DMS 273 (cell line): ENCODE measurements at regions not wholly inside any gene's neighbourhood (a gene's known extent, or its start where the extent isn't known, plus 50 kb on each side); places are given as distances from the start of the nearest gene placed in this dataset.

ENCODE experiments used
- DNase-seq: peaks from one replicate; lab custom pipeline; 2025; ENCODE audit not compliant: unreplicated experiment; lab: John Stamatoyannopoulos, UW

DNA sequence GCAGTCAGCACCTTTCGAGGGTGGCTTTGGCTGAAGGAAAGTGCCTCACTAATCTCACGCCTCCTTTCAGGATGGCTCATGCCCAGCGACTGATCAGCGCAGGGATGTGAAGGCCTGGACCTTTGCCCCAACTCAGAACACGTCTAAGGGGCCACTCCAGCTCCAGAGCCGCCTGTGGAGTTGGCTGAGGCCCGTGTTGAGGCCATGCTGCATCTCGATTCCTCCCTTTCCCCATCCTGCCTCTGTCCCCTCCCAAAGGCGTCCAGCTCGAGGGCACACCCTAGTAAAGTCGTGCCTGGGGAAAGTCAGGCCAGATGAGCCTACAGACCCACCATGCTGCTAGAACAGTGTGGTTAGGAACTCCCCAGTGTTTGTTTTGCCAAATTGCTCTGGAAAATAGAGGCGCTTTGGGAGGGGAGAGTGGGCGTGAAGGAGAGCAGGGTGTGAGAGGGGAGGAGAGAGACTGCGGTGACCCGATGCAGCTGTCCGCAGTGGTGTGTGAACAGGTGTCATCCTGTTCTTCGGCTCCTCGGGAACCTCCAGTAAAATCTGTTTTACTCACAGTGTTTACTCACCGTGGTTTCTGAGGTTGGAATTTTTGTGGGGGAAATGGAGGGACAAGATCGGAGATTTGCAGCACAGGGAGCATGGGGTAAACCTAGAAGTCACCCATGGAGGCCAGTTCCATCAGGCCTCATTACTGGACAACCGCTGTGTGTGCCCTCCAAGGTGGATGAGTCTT, 85.0 kb upstream of the PMEPA1 start:
- no peak for DNase-seq

DNA sequence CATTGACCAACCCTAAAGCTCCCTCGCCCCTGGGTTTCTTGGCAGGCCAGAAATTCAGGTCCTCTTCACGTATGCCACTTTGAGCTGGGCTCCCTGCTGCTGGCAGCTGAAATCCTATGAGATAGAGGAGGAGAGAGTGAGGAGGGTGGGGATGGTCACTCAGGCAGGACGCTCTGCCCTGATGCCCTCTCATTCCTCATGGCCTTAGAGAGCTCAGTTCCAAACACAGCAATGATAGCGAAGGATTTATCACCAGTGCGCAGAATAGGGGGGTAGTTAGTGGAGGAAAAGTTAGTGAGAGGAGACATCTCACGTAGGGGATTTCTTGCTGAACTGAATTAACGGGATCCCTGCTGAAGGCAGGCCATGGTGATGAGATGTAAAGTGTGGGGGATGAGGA, 84.2 kb upstream of the PMEPA1 start:
- no peak for DNase-seq

DNA sequence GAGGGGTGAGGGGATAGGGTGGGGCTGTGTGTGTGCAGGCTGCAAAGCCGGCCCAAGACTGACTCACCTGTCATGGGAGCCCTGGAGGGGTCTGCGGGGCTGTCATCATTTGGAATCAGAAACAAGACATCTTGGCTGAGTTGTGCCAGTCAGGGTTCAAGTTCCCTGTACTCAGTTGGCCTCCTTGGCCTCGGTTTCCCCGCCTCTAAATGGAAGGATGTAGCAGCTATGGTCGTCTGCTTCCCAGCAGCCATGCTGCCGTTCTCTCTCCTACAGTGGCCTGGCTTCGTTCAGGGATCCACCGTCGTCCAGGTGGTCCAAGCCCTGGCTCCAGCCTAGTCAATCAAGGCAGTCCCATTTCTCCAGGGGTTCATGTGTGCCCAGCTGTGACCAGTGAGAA, 83.6 kb upstream of the PMEPA1 start:
- no peak for DNase-seq

GRCh38 chr20:57792386-57793080, 82.7 kb upstream of the PMEPA1 start:
- no peak for DNase-seq

DNA sequence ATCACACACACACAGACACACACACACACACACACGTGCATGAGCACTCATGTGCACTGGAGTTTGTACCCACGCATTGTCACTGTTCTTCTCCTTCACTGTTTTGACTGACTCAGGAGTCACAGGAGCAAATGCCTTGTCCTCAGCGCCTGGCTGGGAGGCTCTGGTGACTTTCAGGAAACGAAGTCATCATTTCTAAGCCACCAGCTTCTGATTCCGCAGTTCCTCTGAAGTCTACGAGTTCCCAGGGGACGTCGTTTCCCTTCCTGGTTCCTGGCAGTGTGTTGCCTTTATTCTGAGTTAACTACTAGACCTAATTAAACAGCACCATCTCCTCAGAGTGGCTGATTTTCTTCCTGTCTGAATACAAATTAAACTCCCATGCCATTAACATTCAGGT, 82.2 kb upstream of the PMEPA1 start:
- no peak for DNase-seq

DNA sequence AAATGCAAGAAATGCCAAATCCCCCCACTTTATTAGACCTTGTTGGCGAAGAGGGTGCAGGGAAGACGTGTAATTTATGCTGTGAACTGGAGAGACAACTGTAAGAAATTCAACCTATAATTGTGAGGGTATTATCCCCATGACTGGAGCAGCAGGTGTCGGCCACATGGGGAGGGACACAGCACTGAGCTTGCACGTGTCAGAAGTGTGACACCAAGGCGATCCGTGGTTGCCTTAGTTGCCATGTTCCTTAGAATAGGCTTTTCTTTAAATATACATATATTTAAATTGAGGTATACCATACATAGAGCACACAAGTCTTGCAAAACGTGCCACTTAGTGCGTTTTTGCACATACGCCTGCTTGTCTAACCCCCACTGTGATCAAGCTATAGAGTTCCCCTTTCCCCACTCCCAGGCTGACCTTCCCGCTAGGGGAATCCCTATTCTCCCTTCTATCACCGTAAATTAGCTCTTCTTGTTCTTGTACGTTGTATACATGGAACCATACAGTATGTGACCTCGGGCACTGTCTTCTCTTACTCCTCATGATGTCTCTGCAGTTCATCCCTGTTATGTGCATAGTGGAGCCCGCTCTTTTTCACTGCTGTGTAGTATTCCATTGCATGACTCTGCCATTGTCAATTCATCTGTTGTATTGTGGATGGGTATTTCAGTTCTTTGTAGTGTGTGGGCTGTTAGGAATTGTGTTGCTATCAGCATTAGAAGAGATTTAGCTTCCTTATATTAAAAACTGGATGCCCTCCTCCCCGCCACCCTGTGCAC, 81.6 kb upstream of the PMEPA1 start:
- no peak for DNase-seq

DNA sequence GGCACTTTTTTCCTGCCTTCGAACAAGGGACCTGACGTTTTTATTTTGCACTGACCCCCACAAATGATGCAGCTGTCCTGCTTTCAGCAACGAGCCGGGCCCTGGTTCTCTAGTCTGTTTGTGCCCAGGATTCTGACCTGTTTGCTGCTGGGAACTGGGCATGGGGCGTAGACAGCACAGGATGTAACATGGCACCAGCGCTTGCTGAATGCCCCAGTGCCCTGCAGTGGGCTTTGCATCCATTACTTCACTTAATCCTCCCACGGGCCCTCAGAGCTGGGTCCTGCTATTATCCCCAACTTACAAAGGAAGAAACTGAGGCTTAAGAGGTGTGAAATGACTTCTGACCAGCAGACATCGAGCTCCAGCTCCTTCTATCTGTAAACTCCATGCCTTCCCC, 80.4 kb upstream of the PMEPA1 start:
- DNase-seq = no peak

- no peak for DNase-seq
Observed at GRCh38 chr20:57788936-57789613, 79.3 kb upstream of the PMEPA1 start.

DNA sequence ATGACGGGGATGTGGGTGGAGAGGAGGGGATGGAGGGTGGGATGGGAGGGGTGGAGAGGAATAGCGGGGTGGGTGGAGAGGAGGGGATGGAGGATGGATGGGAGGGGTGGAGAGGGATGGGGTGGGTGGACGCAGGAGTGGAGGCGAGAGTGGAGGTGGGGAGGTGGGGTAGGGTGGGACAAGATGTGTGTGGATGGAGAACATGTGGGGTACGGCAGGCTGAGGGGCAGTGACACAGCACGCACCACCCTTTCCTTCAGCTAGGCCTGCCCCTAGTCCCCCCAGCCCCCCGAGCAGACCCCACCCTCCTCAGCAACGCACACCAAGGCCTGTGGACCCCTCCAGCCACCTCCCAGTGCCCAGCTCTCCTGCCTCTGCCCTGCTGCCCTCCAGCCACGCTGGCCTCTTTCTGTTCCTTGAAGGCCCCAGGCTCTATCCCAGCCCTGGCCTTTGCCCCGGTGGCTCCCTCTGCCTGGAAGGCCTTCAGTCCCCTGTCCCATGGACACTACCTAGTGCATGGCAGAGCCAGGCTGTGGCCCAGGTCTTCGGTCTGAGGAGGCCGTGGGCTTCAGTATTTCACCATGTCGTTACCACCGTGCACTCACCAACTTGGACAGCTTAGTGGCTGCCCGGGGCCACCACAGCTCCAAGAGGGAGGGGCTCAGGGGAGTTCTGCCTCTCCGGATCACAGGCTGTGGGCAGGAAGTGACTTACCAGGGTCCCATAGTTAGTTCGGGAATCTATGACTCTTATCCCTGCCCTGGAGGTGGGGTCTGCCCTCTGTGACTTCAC, 78.4 kb upstream of the PMEPA1 start:
- no peak for DNase-seq

DNA sequence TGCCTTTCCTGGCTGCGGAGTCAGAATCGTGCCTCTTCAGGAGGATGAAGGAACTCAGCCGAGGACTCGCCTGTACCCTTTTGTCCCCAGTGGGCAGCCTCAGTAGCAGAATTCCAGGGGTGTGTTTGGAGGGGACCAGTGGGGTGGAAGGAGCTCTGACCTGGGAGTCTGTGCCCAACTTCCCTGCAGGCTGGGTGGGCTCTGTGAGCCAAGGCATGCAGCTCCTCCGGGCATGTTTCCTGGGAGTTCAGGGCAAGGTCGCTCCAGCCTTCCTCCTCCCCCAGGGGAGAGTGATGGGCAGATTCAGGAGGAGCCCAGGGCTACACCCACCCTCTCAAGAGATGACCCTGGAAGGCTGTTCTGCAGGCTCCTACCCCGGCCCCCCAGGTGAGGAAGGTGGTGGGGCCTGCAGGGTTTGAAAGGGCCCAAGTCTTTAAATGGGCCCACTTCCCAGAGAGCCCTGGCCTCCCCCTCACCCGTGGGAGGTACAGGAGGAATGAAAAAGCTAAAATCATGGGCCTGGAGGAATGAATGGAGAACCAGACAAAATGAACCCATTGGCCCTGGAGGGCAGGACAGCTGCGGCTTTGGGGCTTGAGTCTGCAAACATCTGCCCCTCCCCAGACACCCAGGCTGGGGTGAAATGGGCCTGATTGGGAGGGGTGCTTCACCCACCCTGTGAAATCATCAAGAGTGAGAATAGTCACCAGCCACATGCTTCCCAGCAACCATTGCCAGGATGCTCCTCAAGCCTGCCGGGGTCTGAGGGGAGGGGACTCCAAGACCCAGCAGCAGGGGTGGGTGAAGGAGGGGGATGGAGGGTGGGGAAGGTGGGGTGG, 77.6 kb upstream of the PMEPA1 start:
- no peak for DNase-seq

DNA sequence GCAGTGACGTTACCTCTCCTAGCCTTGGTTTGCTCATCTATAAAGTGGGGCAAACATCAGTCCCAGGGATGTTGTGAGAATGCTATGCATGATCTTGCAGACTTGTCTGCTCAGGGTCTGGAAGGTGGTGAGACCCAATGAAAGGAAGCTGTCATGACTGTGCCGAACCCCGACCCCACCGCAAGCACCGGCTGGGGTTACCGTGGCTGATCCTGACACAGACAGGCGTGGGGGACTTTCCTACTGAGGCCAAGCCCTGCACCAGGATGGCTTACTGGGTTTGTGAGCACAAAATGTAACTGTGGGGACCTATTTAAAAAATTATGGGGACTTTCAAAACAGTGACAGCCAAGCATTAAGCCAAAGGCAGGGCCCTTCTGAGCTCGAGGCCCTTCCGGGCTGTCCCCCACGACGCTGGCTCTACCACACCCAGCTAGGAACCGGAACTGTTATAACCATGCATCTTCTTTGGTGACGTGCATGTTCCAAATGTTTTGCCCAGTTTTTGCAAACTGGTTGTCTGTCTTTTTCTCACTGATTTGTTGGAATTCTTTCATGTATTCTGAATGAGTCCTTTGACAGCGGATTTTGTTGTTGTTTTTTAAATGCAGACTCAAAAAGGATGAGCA, 76.6 kb upstream of the PMEPA1 start:
- DNase-seq = no peak

- DNase-seq = no peak
Observed at GRCh38 chr20:57785720-57786119, 75.9 kb upstream of the PMEPA1 start.

- no peak for DNase-seq
Observed at GRCh38 chr20:57785061-57785460, 75.2 kb upstream of the PMEPA1 start.

- no peak for DNase-seq
Observed at GRCh38 chr20:57783956-57784837, 74.4 kb upstream of the PMEPA1 start.

- DNase-seq = no peak
Observed at GRCh38 chr20:57783196-57783595, 73.4 kb upstream of the PMEPA1 start.

DNA sequence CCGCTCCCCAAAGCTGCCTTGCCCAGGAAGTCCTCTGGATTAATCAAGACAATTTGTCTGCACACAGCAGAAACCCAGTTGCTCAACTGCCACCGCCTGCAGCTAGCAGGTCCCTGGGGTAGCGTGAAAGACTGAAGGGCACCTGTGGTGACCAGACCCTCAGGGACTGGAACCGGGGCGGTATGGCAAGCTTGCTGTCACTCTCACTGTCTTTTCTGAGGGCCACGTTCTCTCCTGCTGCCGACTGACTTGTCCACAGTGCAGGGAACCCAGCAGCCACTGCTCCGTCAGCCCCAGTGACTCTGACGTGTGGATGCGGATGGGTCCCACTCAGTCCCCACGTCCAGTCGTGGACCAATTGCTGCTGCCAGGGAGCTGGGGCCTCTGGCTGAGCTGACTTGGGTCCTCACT, 72.8 kb upstream of the PMEPA1 start:
- DNase-seq = no peak

GRCh38 chr20:57781901-57782300, 72.1 kb upstream of the PMEPA1 start:
- DNase-seq = no peak

DNA sequence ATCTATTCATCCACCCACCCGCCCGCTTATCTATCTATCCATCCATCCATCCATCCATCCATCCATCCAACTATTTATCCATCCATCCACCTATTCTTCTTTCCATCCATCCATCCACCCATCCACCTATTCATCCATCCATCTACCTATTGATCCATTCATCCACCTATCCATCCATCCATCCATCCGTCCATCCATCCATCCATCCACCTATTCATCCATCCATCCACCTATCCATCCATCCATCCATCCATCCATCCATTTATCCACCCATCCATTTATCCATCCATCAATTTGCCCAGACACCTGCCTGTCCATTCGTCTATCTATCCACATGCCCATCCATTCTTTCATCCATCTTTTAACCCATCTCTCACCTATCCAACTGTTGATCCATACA, 71.1 kb upstream of the PMEPA1 start:
- DNase-seq = no peak
